ENCODE measurements at regions not wholly inside any gene's neighbourhood (a gene's known extent, or its start where the extent isn't known, plus 50 kb on each side); places are given as distances from the start of the nearest gene placed in this dataset.
"Not testable (repeated sequence)": the region's sequence is repeated elsewhere in the genome, so short reads cannot be mapped to it uniquely, and the experiment has no call there.

DNA sequence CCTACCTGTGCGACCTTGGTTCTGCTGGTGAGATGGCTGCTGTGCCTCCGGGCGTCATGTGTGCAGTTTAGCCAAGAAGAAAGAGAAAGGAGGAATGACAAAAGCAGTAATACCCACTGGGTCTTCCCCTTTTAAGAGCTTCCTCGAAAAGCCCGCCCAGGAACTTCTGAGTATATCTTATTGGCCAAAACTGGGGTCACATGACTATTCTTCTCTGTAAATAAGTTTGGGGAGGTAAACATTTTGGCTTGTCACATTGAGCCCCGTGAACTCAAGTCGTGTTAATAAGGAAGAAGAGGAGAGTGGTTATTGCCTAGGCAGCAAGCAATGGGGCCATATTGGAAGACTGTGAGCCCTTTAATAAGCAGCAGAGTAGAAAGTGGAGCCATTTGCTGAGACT lies 130.4 kb upstream of the ECI2 start:
- H3K27me3 ChIP-seq (ENCODE audit: control insufficient read depth in 3 of 3, insufficient read depth in 3 of 3, low read length in 3 of 3): no peaks in the 10 kb centered on the region
- no peaks in the 10 kb centered on the region for H3K36me3 ChIP-seq (ENCODE audit: control insufficient read depth in 3 of 3, insufficient read depth in 3 of 3, low read length in 3 of 3)
- no peak overlapping the region for H3K4me3 ChIP-seq (ENCODE audit: low read length in 3 of 3)
- no peaks in the 10 kb centered on the region for H3K4me1 ChIP-seq (ENCODE audit: control insufficient read depth in 3 of 3, insufficient read depth in 3 of 3, low read length in 3 of 3)
- H3K27ac ChIP-seq (ENCODE audit: low read depth, low read length): no peak overlapping the region
- peaks cover 0 to 1% (median 0%) of the 10 kb centered on the region in 3 donors for H3K9me3 ChIP-seq (ENCODE audit: control insufficient read depth in 3 of 3, low read length in 3 of 3)
- H3K9ac ChIP-seq (ENCODE audit: low read depth in 1 of 3, low read length in 3 of 3): no peak overlapping the region

DNA sequence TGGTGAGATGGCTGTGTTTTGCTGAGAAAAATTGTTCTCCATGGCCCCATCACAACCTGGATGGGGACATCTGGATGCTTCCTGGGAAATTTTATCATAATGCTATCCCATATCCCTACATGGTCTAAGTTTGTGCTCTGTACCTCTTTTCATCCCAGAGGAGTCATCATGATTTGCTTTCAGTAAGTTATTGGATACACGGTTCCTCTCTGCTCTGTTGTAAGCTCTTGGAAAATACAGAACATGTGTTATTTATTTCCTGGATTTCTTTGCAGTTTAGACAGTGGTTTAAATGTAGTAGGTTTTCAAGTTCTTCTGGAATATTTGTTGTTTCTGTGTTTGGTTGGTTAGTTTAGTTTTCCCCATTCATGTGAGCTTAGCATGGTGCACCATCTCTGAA lies 129.2 kb upstream of the ECI2 start:
- no peaks in the 10 kb centered on the region for H3K27me3 ChIP-seq (ENCODE audit: control insufficient read depth in 3 of 3, insufficient read depth in 3 of 3, low read length in 3 of 3)
- H3K4me3 ChIP-seq (ENCODE audit: low read length in 3 of 3): no peak overlapping the region
- H3K36me3 ChIP-seq (ENCODE audit: control insufficient read depth in 3 of 3, insufficient read depth in 3 of 3, low read length in 3 of 3): no peaks in the 10 kb centered on the region
- H3K9ac ChIP-seq (ENCODE audit: low read depth in 1 of 3, low read length in 3 of 3): no peak overlapping the region
- peaks cover 0 to 1% (median 0%) of the 10 kb centered on the region in 3 donors for H3K9me3 ChIP-seq (ENCODE audit: control insufficient read depth in 3 of 3, low read length in 3 of 3)
- no peaks in the 10 kb centered on the region for H3K4me1 ChIP-seq (ENCODE audit: control insufficient read depth in 3 of 3, insufficient read depth in 3 of 3, low read length in 3 of 3)
- H3K27ac ChIP-seq (ENCODE audit: low read depth, low read length): no peak overlapping the region

DNA sequence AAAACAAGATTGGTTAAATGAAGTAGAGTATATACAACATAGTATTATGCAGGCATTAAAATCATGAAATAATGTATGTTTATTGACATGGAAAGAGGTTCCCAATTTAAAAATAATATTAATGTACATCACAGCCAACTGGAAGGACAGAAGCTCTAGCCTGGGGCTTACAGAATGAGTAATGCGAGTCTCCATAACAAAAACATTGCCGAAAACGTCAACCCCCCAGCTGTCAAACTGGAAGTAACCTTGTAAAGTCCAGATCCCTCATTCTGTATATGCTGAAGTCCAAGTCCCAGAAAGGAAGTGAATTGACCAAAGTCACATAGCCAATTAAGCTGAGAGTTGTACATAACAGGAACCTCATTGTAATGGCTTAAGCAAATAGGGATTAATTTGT lies 128.7 kb upstream of the ECI2 start:
- no peak overlapping the region for H3K27ac ChIP-seq (ENCODE audit: low read depth, low read length)
- H3K4me3 ChIP-seq (ENCODE audit: low read length in 3 of 3): no peak overlapping the region
- H3K9ac ChIP-seq (ENCODE audit: low read depth in 1 of 3, low read length in 3 of 3): no peak overlapping the region
- peaks cover 0 to 1% (median 0%) of the 10 kb centered on the region in 3 donors for H3K9me3 ChIP-seq (ENCODE audit: control insufficient read depth in 3 of 3, low read length in 3 of 3)
- no peaks in the 10 kb centered on the region for H3K27me3 ChIP-seq (ENCODE audit: control insufficient read depth in 3 of 3, insufficient read depth in 3 of 3, low read length in 3 of 3)
- no peaks in the 10 kb centered on the region for H3K36me3 ChIP-seq (ENCODE audit: control insufficient read depth in 3 of 3, insufficient read depth in 3 of 3, low read length in 3 of 3)
- no peaks in the 10 kb centered on the region for H3K4me1 ChIP-seq (ENCODE audit: control insufficient read depth in 3 of 3, insufficient read depth in 3 of 3, low read length in 3 of 3)

DNA sequence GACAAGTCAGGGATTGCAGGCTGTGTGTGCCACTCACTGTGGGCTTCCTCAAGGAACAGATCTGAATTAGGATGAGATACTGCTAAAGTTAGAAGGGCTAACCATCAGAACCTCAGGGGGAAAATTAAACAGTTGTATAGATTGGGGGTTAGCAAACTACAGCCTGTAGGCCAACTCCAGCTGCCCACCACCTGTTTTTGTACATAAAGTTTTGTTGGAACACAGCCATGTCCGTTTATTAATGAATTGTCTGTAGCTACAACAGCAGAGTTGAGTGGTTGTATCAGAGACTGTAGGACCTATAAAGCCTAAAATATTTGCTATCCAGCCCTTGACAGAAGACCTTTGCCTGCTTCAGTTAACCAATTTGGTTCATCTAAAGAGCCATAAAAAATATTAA lies 127.2 kb upstream of the ECI2 start:
- Histone ChIP-seq H3K4me1 (ENCODE audit: control insufficient read depth in 3 of 3, insufficient read depth in 3 of 3, low read length in 3 of 3) (no peaks in the 10 kb centered on the region), H3K27me3 (ENCODE audit: control insufficient read depth in 3 of 3, insufficient read depth in 3 of 3, low read length in 3 of 3) (no peaks in the 10 kb centered on the region), H3K27ac (ENCODE audit: low read depth, low read length) (no peak overlapping the region), H3K9me3 (ENCODE audit: control insufficient read depth in 3 of 3, low read length in 3 of 3) (no peaks in the 10 kb centered on the region), H3K9ac (ENCODE audit: low read depth in 1 of 3, low read length in 3 of 3) (no peak overlapping the region), H3K4me3 (ENCODE audit: low read length in 3 of 3) (no peak overlapping the region), H3K36me3 (ENCODE audit: control insufficient read depth in 3 of 3, insufficient read depth in 3 of 3, low read length in 3 of 3) (no peaks in the 10 kb centered on the region)

DNA sequence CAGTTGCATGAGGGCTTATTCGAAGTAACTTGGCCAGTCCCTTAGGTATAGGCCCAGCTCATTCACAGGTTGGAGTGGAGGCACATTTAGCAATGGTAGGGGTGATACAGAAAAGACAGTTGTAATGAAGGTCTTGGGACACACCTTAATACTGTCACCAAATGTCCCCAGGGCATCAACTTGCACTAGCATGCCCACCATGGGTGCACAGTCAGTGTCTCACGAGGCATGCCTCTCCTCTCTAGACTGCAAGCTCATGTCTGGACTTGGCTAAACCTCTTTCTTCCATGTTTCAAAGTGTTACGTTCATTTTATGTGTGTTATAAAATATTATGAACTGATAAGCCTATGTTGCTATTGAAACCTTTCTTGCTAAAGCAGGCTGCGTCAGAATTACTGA lies 124.0 kb upstream of the ECI2 start:
- no peaks in the 10 kb centered on the region for H3K4me1 ChIP-seq (ENCODE audit: control insufficient read depth in 3 of 3, insufficient read depth in 3 of 3, low read length in 3 of 3)
- H3K9ac ChIP-seq (ENCODE audit: low read depth in 1 of 3, low read length in 3 of 3): no peak overlapping the region
- H3K36me3 ChIP-seq (ENCODE audit: control insufficient read depth in 3 of 3, insufficient read depth in 3 of 3, low read length in 3 of 3): no peaks in the 10 kb centered on the region
- no peak overlapping the region for H3K4me3 ChIP-seq (ENCODE audit: low read length in 3 of 3)
- no peak overlapping the region for H3K27ac ChIP-seq (ENCODE audit: low read depth, low read length)
- H3K9me3 ChIP-seq (ENCODE audit: control insufficient read depth in 3 of 3, low read length in 3 of 3): no peaks in the 10 kb centered on the region
- H3K27me3 ChIP-seq (ENCODE audit: control insufficient read depth in 3 of 3, insufficient read depth in 3 of 3, low read length in 3 of 3): no peaks in the 10 kb centered on the region

DNA sequence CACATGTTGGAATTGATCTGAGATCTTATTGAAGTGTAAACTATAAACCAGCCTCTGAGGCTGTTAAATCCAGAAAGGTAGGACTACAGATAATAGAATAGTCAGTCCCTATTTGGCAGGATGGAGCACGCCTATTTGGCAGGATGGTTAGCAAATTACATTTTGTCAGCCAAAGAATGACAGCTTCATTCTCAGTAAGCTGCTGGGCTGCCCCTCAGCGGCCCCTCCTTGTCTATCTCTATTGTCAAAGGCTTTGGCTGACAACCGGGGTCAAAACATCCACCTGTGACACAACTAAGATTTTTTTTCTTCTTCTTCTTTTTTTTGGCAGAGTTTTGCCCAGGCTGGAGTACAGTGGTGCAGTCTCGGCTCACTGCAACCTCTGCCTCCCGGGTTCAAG lies 123.4 kb upstream of the ECI2 start:
- Histone ChIP-seq H3K9ac (ENCODE audit: low read depth in 1 of 3, low read length in 3 of 3) (no peak overlapping the region), H3K27ac (ENCODE audit: low read depth, low read length) (no peak overlapping the region), H3K4me3 (ENCODE audit: low read length in 3 of 3) (no peak overlapping the region), H3K4me1 (ENCODE audit: control insufficient read depth in 3 of 3, insufficient read depth in 3 of 3, low read length in 3 of 3) (peaks cover 1 to 6% (median 3%) of the 10 kb centered on the region in 3 donors), H3K9me3 (ENCODE audit: control insufficient read depth in 3 of 3, low read length in 3 of 3) (no peaks in the 10 kb centered on the region), H3K27me3 (ENCODE audit: control insufficient read depth in 3 of 3, insufficient read depth in 3 of 3, low read length in 3 of 3) (no peaks in the 10 kb centered on the region), H3K36me3 (ENCODE audit: control insufficient read depth in 3 of 3, insufficient read depth in 3 of 3, low read length in 3 of 3) (no peaks in the 10 kb centered on the region)

DNA sequence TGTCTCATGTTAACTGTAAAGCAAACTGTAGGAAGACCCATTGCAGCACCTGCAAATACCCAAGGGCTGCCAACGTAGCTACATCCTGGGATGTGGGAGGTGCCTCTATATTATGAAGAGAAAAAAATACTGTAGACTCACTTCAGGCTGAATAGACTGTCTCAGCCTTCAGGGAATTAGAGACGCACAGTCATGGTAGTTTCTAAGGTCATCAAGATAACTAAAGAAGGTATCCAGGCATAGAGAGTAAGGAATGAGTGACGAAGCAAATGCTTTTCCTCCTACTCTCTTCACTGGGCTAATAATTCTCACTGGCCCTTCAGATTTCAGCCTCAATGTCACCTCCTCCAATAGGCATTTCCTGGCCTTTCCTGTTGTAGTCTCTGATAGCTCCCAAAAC lies 121.6 kb upstream of the ECI2 start:
- Histone ChIP-seq H3K9ac (ENCODE audit: low read depth in 1 of 3, low read length in 3 of 3) (no peak overlapping the region), H3K4me3 (ENCODE audit: low read length in 3 of 3) (no peak overlapping the region), H3K27ac (ENCODE audit: low read depth, low read length) (no peak overlapping the region), H3K9me3 (ENCODE audit: control insufficient read depth in 3 of 3, low read length in 3 of 3) (no peaks in the 10 kb centered on the region), H3K4me1 (ENCODE audit: control insufficient read depth in 3 of 3, insufficient read depth in 3 of 3, low read length in 3 of 3) (peaks cover 7 to 13% (median 9%) of the 10 kb centered on the region in 3 donors), H3K36me3 (ENCODE audit: control insufficient read depth in 3 of 3, insufficient read depth in 3 of 3, low read length in 3 of 3) (no peaks in the 10 kb centered on the region), H3K27me3 (ENCODE audit: control insufficient read depth in 3 of 3, insufficient read depth in 3 of 3, low read length in 3 of 3) (no peaks in the 10 kb centered on the region)

DNA sequence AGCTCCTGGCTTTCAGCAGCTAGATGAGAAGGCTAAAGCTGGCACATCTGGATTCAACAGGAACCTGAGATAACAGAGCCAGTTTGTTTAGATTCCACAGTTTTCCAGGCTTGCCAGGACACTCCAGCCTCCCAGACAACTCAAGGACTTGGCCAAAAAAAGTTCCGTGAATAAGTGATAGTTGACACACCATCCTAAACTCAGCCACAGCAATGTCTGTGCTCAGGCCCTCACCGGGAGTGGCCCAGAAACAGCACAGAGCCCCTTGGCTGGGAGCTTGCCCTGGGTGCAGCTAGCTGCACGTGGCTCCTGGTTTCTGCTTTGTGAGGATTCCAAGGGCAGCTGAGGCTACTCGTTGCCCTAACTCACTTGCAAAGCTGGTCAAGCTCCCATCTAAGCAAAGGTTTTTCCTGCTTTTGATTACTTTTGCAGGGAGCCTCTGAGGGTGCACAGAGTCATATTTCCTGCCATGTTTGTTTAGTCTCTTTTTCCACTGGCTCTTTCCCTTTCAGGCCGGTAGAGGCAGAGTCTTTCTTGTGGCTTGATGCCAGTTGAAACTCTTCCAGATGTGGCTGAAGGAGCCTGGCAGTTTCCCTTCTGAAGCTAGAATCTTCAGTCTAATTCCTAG lies 118.3 kb upstream of the ECI2 start:
- no peak overlapping the region for H3K27ac ChIP-seq (ENCODE audit: low read depth, low read length)
- H3K27me3 ChIP-seq (ENCODE audit: control insufficient read depth in 3 of 3, insufficient read depth in 3 of 3, low read length in 3 of 3): no peaks in the 10 kb centered on the region
- H3K4me1 ChIP-seq (ENCODE audit: control insufficient read depth in 3 of 3, insufficient read depth in 3 of 3, low read length in 3 of 3): peaks cover 7 to 13% (median 9%) of the 10 kb centered on the region in 3 donors
- no peak overlapping the region for H3K4me3 ChIP-seq (ENCODE audit: low read length in 3 of 3)
- H3K9me3 ChIP-seq (ENCODE audit: control insufficient read depth in 3 of 3, low read length in 3 of 3): no peaks in the 10 kb centered on the region
- H3K9ac ChIP-seq (ENCODE audit: low read depth in 1 of 3, low read length in 3 of 3): no peak overlapping the region
- no peaks in the 10 kb centered on the region for H3K36me3 ChIP-seq (ENCODE audit: control insufficient read depth in 3 of 3, insufficient read depth in 3 of 3, low read length in 3 of 3)

DNA sequence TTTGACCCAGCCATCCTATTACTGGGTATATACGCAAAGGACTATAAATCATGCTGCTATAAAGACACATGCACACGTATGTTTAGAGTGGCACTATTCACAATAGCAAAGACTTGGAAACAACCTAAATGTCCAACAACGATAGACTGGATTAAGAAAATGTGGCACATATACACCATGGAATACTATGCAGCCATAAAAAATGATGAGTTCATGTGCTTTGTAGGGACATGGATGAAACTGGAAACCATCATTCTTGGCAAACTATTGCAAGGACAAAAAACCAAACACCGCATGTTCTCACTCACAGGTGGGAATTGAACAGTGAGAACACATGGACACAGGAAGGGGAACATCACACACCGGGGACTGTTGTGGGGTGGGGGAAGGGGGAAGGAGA lies 117.1 kb upstream of the ECI2 start:
- not testable (repeated sequence) for H3K27ac ChIP-seq (ENCODE audit: low read depth, low read length); H3K9me3 ChIP-seq (ENCODE audit: control insufficient read depth in 3 of 3, low read length in 3 of 3); H3K27me3 ChIP-seq (ENCODE audit: control insufficient read depth in 3 of 3, insufficient read depth in 3 of 3, low read length in 3 of 3); H3K9ac ChIP-seq (ENCODE audit: low read depth in 1 of 3, low read length in 3 of 3); H3K36me3 ChIP-seq (ENCODE audit: control insufficient read depth in 3 of 3, insufficient read depth in 3 of 3, low read length in 3 of 3); H3K4me3 ChIP-seq (ENCODE audit: low read length in 3 of 3)
- H3K4me1 ChIP-seq (ENCODE audit: control insufficient read depth in 3 of 3, insufficient read depth in 3 of 3, low read length in 3 of 3): peaks cover 7 to 13% (median 9%) of the 10 kb centered on the region in 3 donors

DNA sequence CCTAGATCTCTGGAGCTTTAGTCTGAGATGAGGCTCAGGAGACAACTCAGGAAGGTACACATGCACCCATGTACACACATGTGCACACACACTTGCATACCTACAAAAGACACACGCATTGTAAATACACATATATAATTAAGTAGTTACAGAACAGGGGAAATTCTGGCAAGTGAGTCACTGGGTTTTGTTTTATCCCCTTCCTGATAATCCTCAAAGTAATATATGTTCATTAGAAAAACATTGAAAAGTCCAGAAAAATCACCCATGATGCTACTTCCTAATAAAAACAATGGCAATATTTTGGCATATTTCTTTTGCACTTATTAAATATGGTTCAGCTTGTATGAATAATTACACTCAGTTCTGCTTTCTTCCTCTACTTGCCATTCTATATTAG lies 115.3 kb upstream of the ECI2 start:
- Histone ChIP-seq H3K36me3 (ENCODE audit: control insufficient read depth in 3 of 3, insufficient read depth in 3 of 3, low read length in 3 of 3) (no peaks in the 10 kb centered on the region), H3K4me1 (ENCODE audit: control insufficient read depth in 3 of 3, insufficient read depth in 3 of 3, low read length in 3 of 3) (peaks cover 7 to 13% (median 9%) of the 10 kb centered on the region in 3 donors), H3K4me3 (ENCODE audit: low read length in 3 of 3) (no peak overlapping the region), H3K27me3 (ENCODE audit: control insufficient read depth in 3 of 3, insufficient read depth in 3 of 3, low read length in 3 of 3) (no peaks in the 10 kb centered on the region), H3K9me3 (ENCODE audit: control insufficient read depth in 3 of 3, low read length in 3 of 3) (peaks cover 0 to 3% (median 0%) of the 10 kb centered on the region in 3 donors), H3K27ac (ENCODE audit: low read depth, low read length) (no peak overlapping the region), H3K9ac (ENCODE audit: low read depth in 1 of 3, low read length in 3 of 3) (no peak overlapping the region)
